ENCODE measurements at regions not wholly inside any gene's neighbourhood (a gene's known extent, or its start where the extent isn't known, plus 50 kb on each side); places are given as distances from the start of the nearest gene placed in this dataset.

DNA sequence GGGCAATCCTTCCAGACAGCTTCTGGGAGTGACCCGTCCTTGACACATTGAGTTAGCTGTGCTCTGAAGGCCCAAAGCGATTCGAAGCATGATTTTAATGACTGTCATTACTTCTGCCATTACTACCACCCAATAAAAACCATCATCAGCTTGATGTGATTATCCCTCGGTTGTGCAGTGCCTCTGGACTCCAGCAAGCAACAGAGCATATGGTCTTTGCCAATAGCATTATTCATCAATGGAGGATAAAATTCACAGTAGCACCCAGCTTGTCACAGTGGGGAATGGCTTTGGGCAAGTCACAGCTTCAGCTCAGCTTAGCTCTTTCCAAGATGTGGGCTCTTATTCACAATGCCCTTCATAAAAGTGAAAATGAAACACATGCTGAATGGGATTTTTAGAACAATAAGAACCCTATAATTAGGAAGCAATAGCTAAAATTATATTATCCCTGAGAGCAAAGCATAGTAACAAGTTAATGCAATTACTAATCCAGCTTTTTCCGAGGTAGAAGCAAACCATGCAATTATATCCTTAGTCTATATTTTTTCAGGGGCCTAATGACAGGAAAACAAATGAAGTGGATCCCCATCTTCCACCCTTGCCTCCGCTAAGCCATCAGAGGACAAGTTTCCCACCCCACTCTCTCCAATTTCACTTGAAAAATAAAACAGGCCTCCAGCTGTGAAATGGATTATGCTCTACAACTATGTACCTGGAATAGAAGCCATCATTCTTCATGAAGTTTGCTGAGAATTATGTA lies 163.0 kb upstream of the EEA1 start:
- H4K20me1 ChIP-seq (ENCODE audit: insufficient read depth), result no peaks in the 10 kb centered on the region
- H3K4me2 ChIP-seq (ENCODE audit: low read length), result no peak overlapping the region
- H3K4me3 ChIP-seq (ENCODE audit: low read length), result no peak overlapping the region
- H3K9me2 ChIP-seq (ENCODE audit: insufficient read depth, low read length), result no peaks in the 10 kb centered on the region
- TF ChIP-seq MXI1 (conservative IDR thresholded peaks at IDR 0.05; ENCODE audit: poor library complexity, severe bottlenecking), result no peak
- no peak for TF ChIP-seq EZH2 (IDR thresholded peaks at IDR 0.05; ENCODE audit: borderline replicate concordance, insufficient read depth, low read length, poor library complexity, severe bottlenecking)
- TF ChIP-seq EP300 (conservative IDR thresholded peaks at IDR 0.05; ENCODE audit: poor library complexity, severe bottlenecking), result no peak
- TF ChIP-seq POLR2AphosphoS5 (IDR thresholded peaks at IDR 0.05), result no peak
- TF ChIP-seq SMC3 (conservative IDR thresholded peaks at IDR 0.05; ENCODE audit: poor library complexity), result no peak
- no peak for TF ChIP-seq TAF1 (IDR thresholded peaks at IDR 0.05; ENCODE audit: low read depth)
- no peak for TF ChIP-seq RAD21 (conservative IDR thresholded peaks at IDR 0.05)
- no peak for TF ChIP-seq CTCF (IDR thresholded peaks at IDR 0.05; ENCODE audit: poor library complexity, severe bottlenecking)
- no peak for TF ChIP-seq REST (IDR thresholded peaks at IDR 0.05; ENCODE audit: borderline replicate concordance)
- H3K27me3 ChIP-seq (ENCODE audit: insufficient read depth, low read depth, low read length), result no peaks in the 10 kb centered on the region
- no peaks in the 10 kb centered on the region for H3K36me3 ChIP-seq (ENCODE audit: insufficient read depth, low read length)
- no peaks in the 10 kb centered on the region for H3F3A ChIP-seq (ENCODE audit: insufficient read depth, low read length, poor library complexity, severe bottlenecking)
- H3K9ac ChIP-seq (ENCODE audit: low read length), result no peak overlapping the region
- no peak overlapping the region for H3K27ac ChIP-seq (ENCODE audit: low read length)
- no peak overlapping the region for H2AFZ ChIP-seq (ENCODE audit: low read depth, low read length)
- no peaks in the 10 kb centered on the region for H3K9me3 ChIP-seq (ENCODE audit: low read length)
- no peaks in the 10 kb centered on the region for H3K79me2 ChIP-seq (replicated peaks; ENCODE audit: insufficient read depth, low read length)

- Histone ChIP-seq H3F3A (ENCODE audit: insufficient read depth, low read length, poor library complexity, severe bottlenecking) (no peaks in the 10 kb centered on the region), H3K9ac (ENCODE audit: low read length) (no peak overlapping the region), H3K9me3 (ENCODE audit: low read length) (no peaks in the 10 kb centered on the region), H3K79me2 (replicated peaks; ENCODE audit: insufficient read depth, low read length) (no peaks in the 10 kb centered on the region), H3K27ac (ENCODE audit: low read length) (no peak overlapping the region), H3K4me3 (ENCODE audit: low read length) (no peak overlapping the region), H3K36me3 (ENCODE audit: insufficient read depth, low read length) (no peaks in the 10 kb centered on the region), H2AFZ (ENCODE audit: low read depth, low read length) (no peak overlapping the region), H3K4me2 (ENCODE audit: low read length) (no peak overlapping the region), H4K20me1 (ENCODE audit: insufficient read depth) (no peaks in the 10 kb centered on the region), H3K27me3 (ENCODE audit: insufficient read depth, low read depth, low read length) (no peaks in the 10 kb centered on the region), H3K9me2 (ENCODE audit: insufficient read depth, low read length) (no peaks in the 10 kb centered on the region)
- no peak for TF ChIP-seq EP300 (conservative IDR thresholded peaks at IDR 0.05; ENCODE audit: poor library complexity, severe bottlenecking)
- no peak for TF ChIP-seq TAF1 (IDR thresholded peaks at IDR 0.05; ENCODE audit: low read depth)
- no peak for TF ChIP-seq CTCF (IDR thresholded peaks at IDR 0.05; ENCODE audit: poor library complexity, severe bottlenecking)
- no peak for TF ChIP-seq SMC3 (conservative IDR thresholded peaks at IDR 0.05; ENCODE audit: poor library complexity)
These were observed 163.5 kb upstream of the EEA1 start for GRCh38 chr12:93092649-93092945.

All from neural cell (in vitro differentiated cells).